Femur (tissue), 1 donor: ENCODE measurements at regions not wholly inside any gene's neighbourhood (a gene's known extent, or its start where the extent isn't known, plus 50 kb on each side); places are given as distances from the start of the nearest gene placed in this dataset.

ENCODE experiments used
- DNase-seq: peaks from one replicate; pipeline ENCODE4 v3.0.0-alpha.2; 2017

DNA sequence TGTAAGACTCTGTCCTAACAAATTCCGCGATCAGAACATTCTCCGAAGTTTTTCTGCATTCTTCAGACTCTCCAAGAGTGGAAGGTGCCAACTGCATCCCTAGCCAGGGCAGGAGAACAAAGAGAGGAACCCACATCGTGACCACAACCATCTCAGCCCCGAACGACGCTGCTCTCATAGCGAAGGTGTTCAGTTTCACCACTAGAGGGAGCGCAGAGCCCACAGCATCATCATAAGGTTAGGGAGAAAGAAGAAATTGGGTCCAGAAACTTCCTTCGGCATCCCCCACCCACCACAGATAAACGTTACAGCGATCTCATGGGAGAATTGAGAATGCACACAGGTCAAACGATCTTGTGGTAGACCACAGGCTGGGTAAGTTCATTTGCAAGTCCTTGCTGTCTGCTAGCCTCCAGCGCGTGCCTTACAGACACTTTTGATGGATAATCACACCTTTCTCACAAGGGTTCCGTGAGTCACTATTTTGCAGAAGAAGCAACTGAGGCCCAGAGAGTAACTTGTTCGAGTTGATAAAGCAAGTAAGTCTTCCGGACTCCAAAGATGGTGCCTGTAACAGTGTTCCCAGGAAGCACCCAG is 53.7 kb upstream of the ARL4C start:
- DNase-seq = peak; percentile 84

DNA sequence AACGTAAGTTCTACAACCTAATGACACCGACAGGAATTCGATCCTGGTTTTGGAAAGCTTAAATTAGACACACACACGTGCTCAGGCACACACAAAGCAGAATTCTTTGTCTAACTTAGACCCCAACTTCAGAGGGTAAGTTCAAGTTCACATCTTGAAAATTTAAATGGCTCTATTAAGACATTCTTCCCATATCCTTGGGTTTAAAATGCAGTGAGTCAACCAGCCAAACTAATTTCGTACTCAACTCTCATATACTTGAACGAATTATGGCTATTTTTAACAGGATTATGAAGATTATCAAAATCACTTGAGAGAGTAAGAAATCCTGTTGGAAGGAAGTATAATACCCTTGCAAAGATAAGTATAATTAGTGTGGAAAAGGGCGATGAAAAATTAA is 53.2 kb upstream of the ARL4C start:
- DNase-seq = no peak

DNA sequence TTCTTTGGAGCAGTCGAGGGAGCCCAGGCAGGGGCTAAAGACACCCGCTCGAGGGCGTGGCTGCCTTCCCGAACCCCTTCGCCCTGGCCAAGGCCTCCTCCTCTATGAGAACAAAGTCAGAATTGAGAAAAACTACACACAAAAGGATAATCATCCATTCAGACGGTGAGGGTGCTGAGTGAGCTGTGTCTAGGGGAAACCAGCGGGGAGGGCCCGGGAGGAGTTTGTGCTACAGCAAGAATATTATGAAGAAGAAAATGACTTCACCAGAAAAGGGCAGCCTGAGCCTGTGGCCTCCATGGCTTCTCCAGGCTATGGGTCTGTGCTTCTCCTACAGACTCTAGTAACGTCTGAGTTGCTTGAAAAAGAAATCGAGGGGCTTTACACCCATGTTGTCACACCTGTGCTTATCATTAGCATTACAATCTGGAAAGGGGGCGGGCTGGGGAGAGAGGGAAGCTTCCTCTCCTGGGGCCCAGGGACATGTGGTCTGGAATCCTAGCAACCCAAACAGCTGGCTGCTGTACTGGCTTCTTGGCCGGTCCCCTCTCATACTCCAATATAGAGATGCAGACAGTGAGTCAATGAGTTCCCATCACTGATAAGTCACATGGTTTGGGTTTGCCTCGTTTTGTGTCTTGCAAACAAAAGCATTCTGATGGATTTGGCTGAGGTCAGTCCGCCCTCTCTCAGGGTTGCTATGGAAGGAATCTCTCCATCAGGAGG is 52.0 kb upstream of the ARL4C start:
- DNase-seq = peak; percentile 80

DNA sequence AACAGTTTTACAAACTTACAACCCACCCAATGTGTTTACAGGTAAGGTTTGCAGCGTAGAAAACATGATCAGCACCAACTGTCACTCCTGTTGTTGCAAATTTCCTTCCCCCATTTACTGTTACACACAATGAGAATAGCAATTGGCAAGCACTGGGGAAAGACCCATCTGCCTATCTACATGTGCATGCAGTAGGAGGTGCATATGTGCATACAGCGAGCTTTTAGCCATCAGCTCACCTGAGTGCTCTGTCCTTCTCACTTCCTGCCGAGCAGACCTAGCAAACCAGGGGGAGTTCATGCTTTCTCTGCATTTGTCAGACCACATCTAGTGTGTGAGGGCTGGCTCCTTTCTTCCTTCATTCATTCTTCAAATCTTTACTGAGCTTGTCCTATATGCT is 49.9 kb upstream of the ARL4C start:
- DNase-seq = no peak
